ENCODE measurements at regions not wholly inside any gene's neighbourhood (a gene's known extent, or its start where the extent isn't known, plus 50 kb on each side); places are given as distances from the start of the nearest gene placed in this dataset.
"Not testable (repeated sequence)": the region's sequence is repeated elsewhere in the genome, so short reads cannot be mapped to it uniquely, and the experiment has no call there.

GRCh38 chr7:142638581-142638980, 110.7 kb upstream of the PRSS1 start:
- TF ChIP-seq CTCF (IDR thresholded peaks at IDR 0.05; ENCODE audit: control insufficient read depth, insufficient read depth, low read depth, low read length, missing control alignments), result no peak
- no peak overlapping the region for H3K4me3 ChIP-seq (ENCODE audit: control insufficient read depth, low read depth, low read length)
- DNase-seq (ENCODE audit: low read depth), result no peak

- no peak overlapping the region for H3K4me3 ChIP-seq (ENCODE audit: control insufficient read depth, low read depth, low read length)
- DNase-seq (ENCODE audit: low read depth), result no peak
- TF ChIP-seq CTCF (IDR thresholded peaks at IDR 0.05; ENCODE audit: control insufficient read depth, insufficient read depth, low read depth, low read length, missing control alignments), result no peak
Observed at GRCh38 chr7:142637240-142637639, 112.0 kb upstream of the PRSS1 start.

- no peak for DNase-seq (ENCODE audit: low read depth)
- H3K4me3 ChIP-seq (ENCODE audit: control insufficient read depth, low read depth, low read length), result no peak overlapping the region
- TF ChIP-seq CTCF (IDR thresholded peaks at IDR 0.05; ENCODE audit: control insufficient read depth, insufficient read depth, low read depth, low read length, missing control alignments), result no peak
Observed at GRCh38 chr7:142636751-142637150, 112.5 kb upstream of the PRSS1 start.

- not testable (repeated sequence) for H3K4me3 ChIP-seq (ENCODE audit: control insufficient read depth, low read depth, low read length); DNase-seq (ENCODE audit: low read depth)
Observed at GRCh38 chr7:142636107-142636506, 113.2 kb upstream of the PRSS1 start.

- no peak for DNase-seq (ENCODE audit: low read depth)
- H3K4me3 ChIP-seq (ENCODE audit: control insufficient read depth, low read depth, low read length), result no peak overlapping the region
- TF ChIP-seq CTCF (IDR thresholded peaks at IDR 0.05; ENCODE audit: control insufficient read depth, insufficient read depth, low read depth, low read length, missing control alignments), result peak; percentile 78
Observed at GRCh38 chr7:142632271-142633134, 116.8 kb upstream of the PRSS1 start.

- no peak overlapping the region for H3K4me3 ChIP-seq (ENCODE audit: control insufficient read depth, low read depth, low read length)
- DNase-seq (ENCODE audit: low read depth), result no peak
- no peak for TF ChIP-seq CTCF (IDR thresholded peaks at IDR 0.05; ENCODE audit: control insufficient read depth, insufficient read depth, low read depth, low read length, missing control alignments)
Observed at GRCh38 chr7:142629588-142630260, 119.5 kb upstream of the PRSS1 start.

GRCh38 chr7:142628945-142629344, 120.3 kb upstream of the PRSS1 start:
- no peak for TF ChIP-seq CTCF (IDR thresholded peaks at IDR 0.05; ENCODE audit: control insufficient read depth, insufficient read depth, low read depth, low read length, missing control alignments)
- no peak overlapping the region for H3K4me3 ChIP-seq (ENCODE audit: control insufficient read depth, low read depth, low read length)
- no peak for DNase-seq (ENCODE audit: low read depth)

- not testable (repeated sequence) for H3K4me3 ChIP-seq (ENCODE audit: control insufficient read depth, low read depth, low read length); DNase-seq (ENCODE audit: low read depth)
Observed at GRCh38 chr7:142627223-142627622, 122.0 kb upstream of the PRSS1 start.
